ENCODE measurements at regions not wholly inside any gene's neighbourhood (a gene's known extent, or its start where the extent isn't known, plus 50 kb on each side); places are given as distances from the start of the nearest gene placed in this dataset.

DNA sequence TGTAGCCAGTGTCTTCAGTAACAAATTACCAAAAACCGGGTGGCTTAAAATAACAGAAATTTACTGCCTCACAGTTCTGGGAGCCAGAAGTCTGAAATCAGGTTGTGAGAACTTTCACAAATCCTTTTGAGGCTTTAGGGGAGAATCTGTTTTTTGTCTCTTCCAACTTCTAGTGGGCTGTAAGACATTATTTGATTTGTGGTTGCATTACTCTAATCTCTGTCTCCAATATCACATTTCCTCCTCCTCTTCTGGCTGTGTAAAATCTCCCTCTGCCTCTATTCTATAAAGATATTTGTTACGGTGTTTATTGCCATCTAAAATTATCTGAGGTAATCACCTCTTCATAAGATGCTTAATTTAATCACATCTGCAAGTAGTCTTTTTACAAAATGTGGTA, 1039.6 kb upstream of the LRRN3 start:
- TF ChIP-seq, protein P1, sequence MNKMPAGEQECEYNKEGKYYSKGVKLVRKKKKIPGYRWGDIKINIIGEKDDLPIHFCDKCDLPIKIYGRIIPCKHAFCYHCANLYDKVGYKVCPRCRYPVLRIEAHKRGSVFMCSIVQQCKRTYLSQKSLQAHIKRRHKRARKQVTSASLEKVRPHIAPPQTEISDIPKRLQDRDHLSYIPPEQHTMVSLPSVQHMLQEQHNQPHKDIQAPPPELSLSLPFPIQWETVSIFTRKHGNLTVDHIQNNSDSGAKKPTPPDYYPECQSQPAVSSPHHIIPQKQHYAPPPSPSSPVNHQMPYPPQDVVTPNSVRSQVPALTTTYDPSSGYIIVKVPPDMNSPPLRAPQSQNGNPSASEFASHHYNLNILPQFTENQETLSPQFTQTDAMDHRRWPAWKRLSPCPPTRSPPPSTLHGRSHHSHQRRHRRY (tag by site-specific recombination; IDR thresholded peaks at IDR 0.05): no peak
- TF ChIP-seq, protein P2, sequence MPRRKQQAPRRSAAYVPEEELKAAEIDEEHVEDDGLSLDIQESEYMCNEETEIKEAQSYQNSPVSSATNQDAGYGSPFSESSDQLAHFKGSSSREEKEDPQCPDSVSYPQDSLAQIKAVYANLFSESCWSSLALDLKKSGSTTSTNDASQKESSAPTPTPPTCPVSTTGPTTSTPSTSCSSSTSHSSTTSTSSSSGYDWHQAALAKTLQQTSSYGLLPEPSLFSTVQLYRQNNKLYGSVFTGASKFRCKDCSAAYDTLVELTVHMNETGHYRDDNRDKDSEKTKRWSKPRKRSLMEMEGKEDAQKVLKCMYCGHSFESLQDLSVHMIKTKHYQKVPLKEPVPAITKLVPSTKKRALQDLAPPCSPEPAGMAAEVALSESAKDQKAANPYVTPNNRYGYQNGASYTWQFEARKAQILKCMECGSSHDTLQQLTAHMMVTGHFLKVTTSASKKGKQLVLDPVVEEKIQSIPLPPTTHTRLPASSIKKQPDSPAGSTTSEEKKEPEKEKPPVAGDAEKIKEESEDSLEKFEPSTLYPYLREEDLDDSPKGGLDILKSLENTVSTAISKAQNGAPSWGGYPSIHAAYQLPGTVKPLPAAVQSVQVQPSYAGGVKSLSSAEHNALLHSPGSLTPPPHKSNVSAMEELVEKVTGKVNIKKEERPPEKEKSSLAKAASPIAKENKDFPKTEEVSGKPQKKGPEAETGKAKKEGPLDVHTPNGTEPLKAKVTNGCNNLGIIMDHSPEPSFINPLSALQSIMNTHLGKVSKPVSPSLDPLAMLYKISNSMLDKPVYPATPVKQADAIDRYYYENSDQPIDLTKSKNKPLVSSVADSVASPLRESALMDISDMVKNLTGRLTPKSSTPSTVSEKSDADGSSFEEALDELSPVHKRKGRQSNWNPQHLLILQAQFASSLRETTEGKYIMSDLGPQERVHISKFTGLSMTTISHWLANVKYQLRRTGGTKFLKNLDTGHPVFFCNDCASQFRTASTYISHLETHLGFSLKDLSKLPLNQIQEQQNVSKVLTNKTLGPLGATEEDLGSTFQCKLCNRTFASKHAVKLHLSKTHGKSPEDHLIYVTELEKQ (tag by site-specific recombination; IDR thresholded peaks at IDR 0.05; ENCODE audit: borderline replicate concordance): no peak
- TF ChIP-seq, protein P3, sequence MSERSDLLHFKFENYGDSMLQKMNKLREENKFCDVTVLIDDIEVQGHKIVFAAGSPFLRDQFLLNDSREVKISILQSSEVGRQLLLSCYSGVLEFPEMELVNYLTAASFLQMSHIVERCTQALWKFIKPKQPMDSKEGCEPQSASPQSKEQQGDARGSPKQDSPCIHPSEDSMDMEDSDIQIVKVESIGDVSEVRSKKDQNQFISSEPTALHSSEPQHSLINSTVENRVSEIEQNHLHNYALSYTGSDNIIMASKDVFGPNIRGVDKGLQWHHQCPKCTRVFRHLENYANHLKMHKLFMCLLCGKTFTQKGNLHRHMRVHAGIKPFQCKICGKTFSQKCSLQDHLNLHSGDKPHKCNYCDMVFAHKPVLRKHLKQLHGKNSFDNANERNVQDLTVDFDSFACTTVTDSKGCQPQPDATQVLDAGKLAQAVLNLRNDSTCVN (tag by site-specific recombination; optimal IDR thresholded peaks at IDR 0.05): no peak
- TF ChIP-seq ZNF626 (tag by site-specific recombination; IDR thresholded peaks at IDR 0.05): no peak
